Panc1 (cell line): ENCODE measurements at regions not wholly inside any gene's neighbourhood (a gene's known extent, or its start where the extent isn't known, plus 50 kb on each side); places are given as distances from the start of the nearest gene placed in this dataset.

Experiments
- ATAC-seq: fragments of 200-7000 bp; cut with Tn5 transposase; 2 replicates; pipeline ENCODE4 v1.9.1; 2020; ENCODE audit warnings: mild to moderate bottlenecking, moderate library complexity
- BruUV-seq: library from RNA; stranded (reverse); fragments of 400-500 nt; replicated peaks from 2 replicates; lab custom pipeline; 2021; lab: Mats Ljungman, UMichigan
- CTCF ChIA-PET: fragments of 300-600 bp; sonication (Branson Sonifier 250); formaldehyde crosslinking; loops from one replicate; lab custom pipeline; 2022; ENCODE audit warnings: antibody characterized with exemption; lab: Charles Lee
- POLR2A ChIA-PET: fragments of 300-600 bp; sonication (Branson Sonifier 250); formaldehyde crosslinking; loops from one replicate; lab custom pipeline; 2022; ENCODE audit warnings: antibody characterized with exemption; lab: Charles Lee
- DNase-seq: peaks from one replicate; pipeline ENCODE4 v3.0.0-alpha.2; 2010; ENCODE audit warnings: low read depth, low spot score
- H3K27ac ChIP-seq: 2 replicates; pipeline ENCODE4 v1.5.1; 2011; ENCODE audit warnings: mild to moderate bottlenecking, low read length, inconsistent platforms
- H3K27me3 ChIP-seq: fragments of 200-500 bp; sonication (Bioruptor generic); 2 replicates; pipeline ENCODE4 v1.6.0; 2014; ENCODE audit warnings: low read length, inconsistent platforms; ENCODE audit not compliant: control insufficient read depth, insufficient read depth
- H3K36me3 ChIP-seq: fragments of 200-500 bp; sonication (Bioruptor generic); 2 replicates; pipeline ENCODE4 v1.5.1; 2014; ENCODE audit warnings: inconsistent platforms, mild to moderate bottlenecking, low read length, moderate library complexity; ENCODE audit not compliant: control insufficient read depth, insufficient read depth
- H3K4me1 ChIP-seq: 2 replicates; pipeline ENCODE4 v1.5.1; 2011; ENCODE audit warnings: inconsistent platforms, mild to moderate bottlenecking, low read length, moderate library complexity; ENCODE audit not compliant: control insufficient read depth, insufficient read depth
- H3K4me3 ChIP-seq, 2 experiments: 2 replicates each; pipeline ENCODE4 v1.5.1; 2011 to 2012; ENCODE audit warnings: low read depth in 2 of 2, low read length in 2 of 2, mild to moderate bottlenecking in 2 of 2, inconsistent platforms in 1 of 2, moderate library complexity in 1 of 2
- H3K9me3 ChIP-seq: fragments of 200-500 bp; sonication (Bioruptor generic); 2 replicates; pipeline ENCODE4 v1.5.1; 2014; ENCODE audit warnings: low read depth, mild to moderate bottlenecking, inconsistent platforms, low read length, moderate library complexity; ENCODE audit not compliant: control insufficient read depth, insufficient read depth
- POLR2AphosphoS5 ChIP-seq: IDR thresholded peaks from 2 replicates; pipeline ENCODE4 v1.6.1; 2012; ENCODE audit warnings: mild to moderate bottlenecking, low read depth, low read length, moderate library complexity
- SIN3A ChIP-seq: IDR thresholded peaks from 2 replicates; pipeline ENCODE4 v1.6.1; 2012; ENCODE audit warnings: low read depth, mild to moderate bottlenecking, low read length, moderate library complexity, borderline replicate concordance; ENCODE audit not compliant: insufficient read depth
- TCF7L2 ChIP-seq: IDR thresholded peaks from 2 replicates; pipeline ENCODE4 v1.6.1; 2011; ENCODE audit warnings: mild to moderate bottlenecking, low read depth, low read length, inconsistent platforms
- in situ Hi-C: cut with HindIII; loops from 2 replicates; pipeline ENCODE4 v1.10.0; 2016; ENCODE audit warnings: low sequenced_read_pairs, low pct_unique_long_range_greater_than_20kb
- intact Hi-C: fragments of 100-400 bp; cut with micrococcal nuclease; formaldehyde crosslinking; loops from one replicate; pipeline ENCODE4 v1.10.0; 2022; ENCODE audit not compliant: unreplicated experiment
- TF ChIP-seq, protein P1 (sequence below): fragments of 450-650 bp; IDR thresholded peaks from 2 replicates; pipeline ENCODE4 v1.5.1; 2017; ENCODE audit warnings: mild to moderate bottlenecking
- TF ChIP-seq, protein P2 (sequence below), 2 experiments: IDR thresholded peaks; 2 replicates each; pipeline ENCODE4 v1.6.1; 2011 to 2012; ENCODE audit warnings: low read depth in 2 of 2, control low read depth in 1 of 2, low read length in 1 of 2, mild to moderate bottlenecking in 1 of 2, moderate library complexity in 1 of 2; ENCODE audit not compliant: insufficient read depth in 1 of 2

DNA sequence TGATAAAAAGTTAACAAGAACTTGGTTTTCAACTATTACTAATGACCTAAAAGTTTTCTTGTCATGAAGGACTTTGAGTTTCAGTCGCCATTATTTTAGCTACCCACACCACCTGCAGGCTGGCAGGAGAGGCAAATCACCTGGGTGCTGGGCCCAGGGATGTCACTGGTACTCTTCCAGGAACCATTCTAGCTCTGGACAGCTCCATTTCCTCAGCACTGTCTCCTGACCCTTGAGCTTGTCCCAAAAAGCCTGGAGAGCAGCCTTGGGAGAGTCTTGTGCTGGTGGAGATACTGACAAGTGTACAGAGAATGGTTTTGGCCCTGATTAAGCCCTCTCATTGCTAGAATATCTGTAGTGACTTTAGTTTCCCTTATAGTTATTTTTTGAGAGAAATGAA is 1924.1 kb upstream of the WWC1 start:
- CTCF ChIA-PET, result no interaction called here
- POLR2A ChIA-PET, result no interaction called here
- intact Hi-C loops, result no loop called here
- Histone ChIP-seq H3K4me3 (no peak overlapping the region), H3K27me3 (no peaks in the 10 kb centered on the region), H3K9me3 (no peaks in the 10 kb centered on the region), H3K36me3 (no peaks in the 10 kb centered on the region), H3K27ac (no peak overlapping the region), H3K4me1 (no peaks in the 10 kb centered on the region)
- DNase-seq, result no peak
- BruUV-seq, result no TSS peak
- ATAC-seq, result no peak
- TF ChIP-seq POLR2AphosphoS5 (no peak), SIN3A (no peak)
- TF ChIP-seq, protein P1, sequence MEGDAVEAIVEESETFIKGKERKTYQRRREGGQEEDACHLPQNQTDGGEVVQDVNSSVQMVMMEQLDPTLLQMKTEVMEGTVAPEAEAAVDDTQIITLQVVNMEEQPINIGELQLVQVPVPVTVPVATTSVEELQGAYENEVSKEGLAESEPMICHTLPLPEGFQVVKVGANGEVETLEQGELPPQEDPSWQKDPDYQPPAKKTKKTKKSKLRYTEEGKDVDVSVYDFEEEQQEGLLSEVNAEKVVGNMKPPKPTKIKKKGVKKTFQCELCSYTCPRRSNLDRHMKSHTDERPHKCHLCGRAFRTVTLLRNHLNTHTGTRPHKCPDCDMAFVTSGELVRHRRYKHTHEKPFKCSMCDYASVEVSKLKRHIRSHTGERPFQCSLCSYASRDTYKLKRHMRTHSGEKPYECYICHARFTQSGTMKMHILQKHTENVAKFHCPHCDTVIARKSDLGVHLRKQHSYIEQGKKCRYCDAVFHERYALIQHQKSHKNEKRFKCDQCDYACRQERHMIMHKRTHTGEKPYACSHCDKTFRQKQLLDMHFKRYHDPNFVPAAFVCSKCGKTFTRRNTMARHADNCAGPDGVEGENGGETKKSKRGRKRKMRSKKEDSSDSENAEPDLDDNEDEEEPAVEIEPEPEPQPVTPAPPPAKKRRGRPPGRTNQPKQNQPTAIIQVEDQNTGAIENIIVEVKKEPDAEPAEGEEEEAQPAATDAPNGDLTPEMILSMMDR, result no peak
- in situ Hi-C loops, result no loop called here

DNA sequence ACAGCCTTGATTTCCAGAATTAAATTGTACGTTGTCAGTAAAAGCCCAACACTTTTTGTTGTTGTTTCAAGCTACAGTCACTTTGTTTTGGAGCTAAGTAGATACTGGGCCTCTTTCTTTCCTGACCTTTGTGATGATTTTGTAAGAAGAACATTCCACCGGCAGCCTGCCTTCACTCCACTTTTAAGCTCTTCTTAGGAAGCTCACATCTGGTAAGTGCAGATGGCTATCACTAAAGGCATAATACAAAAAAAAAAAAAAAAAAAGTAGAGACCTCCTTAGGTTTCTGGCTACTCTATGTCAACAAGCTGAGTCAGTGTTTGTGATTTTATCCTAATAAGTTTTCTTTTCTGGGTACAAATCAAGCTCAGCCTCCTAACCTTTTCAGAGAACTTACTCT is 1922.1 kb upstream of the WWC1 start:
- Histone ChIP-seq H3K4me3 (no peak overlapping the region), H3K36me3 (no peaks in the 10 kb centered on the region), H3K9me3 (no peaks in the 10 kb centered on the region), H3K27me3 (no peaks in the 10 kb centered on the region), H3K4me1 (no peaks in the 10 kb centered on the region), H3K27ac (no peak overlapping the region)
- TF ChIP-seq, protein P2, sequence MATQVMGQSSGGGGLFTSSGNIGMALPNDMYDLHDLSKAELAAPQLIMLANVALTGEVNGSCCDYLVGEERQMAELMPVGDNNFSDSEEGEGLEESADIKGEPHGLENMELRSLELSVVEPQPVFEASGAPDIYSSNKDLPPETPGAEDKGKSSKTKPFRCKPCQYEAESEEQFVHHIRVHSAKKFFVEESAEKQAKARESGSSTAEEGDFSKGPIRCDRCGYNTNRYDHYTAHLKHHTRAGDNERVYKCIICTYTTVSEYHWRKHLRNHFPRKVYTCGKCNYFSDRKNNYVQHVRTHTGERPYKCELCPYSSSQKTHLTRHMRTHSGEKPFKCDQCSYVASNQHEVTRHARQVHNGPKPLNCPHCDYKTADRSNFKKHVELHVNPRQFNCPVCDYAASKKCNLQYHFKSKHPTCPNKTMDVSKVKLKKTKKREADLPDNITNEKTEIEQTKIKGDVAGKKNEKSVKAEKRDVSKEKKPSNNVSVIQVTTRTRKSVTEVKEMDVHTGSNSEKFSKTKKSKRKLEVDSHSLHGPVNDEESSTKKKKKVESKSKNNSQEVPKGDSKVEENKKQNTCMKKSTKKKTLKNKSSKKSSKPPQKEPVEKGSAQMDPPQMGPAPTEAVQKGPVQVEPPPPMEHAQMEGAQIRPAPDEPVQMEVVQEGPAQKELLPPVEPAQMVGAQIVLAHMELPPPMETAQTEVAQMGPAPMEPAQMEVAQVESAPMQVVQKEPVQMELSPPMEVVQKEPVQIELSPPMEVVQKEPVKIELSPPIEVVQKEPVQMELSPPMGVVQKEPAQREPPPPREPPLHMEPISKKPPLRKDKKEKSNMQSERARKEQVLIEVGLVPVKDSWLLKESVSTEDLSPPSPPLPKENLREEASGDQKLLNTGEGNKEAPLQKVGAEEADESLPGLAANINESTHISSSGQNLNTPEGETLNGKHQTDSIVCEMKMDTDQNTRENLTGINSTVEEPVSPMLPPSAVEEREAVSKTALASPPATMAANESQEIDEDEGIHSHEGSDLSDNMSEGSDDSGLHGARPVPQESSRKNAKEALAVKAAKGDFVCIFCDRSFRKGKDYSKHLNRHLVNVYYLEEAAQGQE (IDR thresholded peaks at IDR 0.05; ENCODE audit: insufficient read depth in 1 of 2, low read depth in 2 of 2, low read length in 1 of 2), result no peak
- TF ChIP-seq, protein P1, result no peak
- TF ChIP-seq TCF7L2 (no peak), SIN3A (no peak), POLR2AphosphoS5 (no peak)
- BruUV-seq, result no TSS peak
- ATAC-seq, result no peak
- CTCF ChIA-PET, result no interaction called here
- POLR2A ChIA-PET, result no interaction called here
- in situ Hi-C loops, result no loop called here
- DNase-seq, result no peak
- intact Hi-C loops, result no loop called here
